ENCODE measurements at regions not wholly inside any gene's neighbourhood (a gene's known extent, or its start where the extent isn't known, plus 50 kb on each side); places are given as distances from the start of the nearest gene placed in this dataset.

DNA sequence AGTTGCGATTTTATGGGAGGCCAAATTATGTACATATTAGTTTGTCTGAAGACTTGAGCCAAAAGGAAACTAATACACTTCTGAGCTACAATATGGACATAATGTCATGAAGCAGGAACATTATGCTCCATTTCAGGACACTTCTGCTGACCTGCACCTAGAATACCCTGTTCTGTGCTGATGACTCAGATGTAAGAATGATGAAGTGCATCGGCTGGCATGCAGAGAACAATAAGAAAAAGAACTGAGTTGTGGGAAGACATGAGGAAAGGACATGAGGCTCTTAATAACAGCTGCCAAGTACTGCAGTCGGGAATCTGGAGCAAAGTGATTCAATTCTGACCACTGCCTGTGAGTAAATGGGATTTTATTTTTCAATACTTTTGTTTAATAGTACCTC lies 192.9 kb upstream of the VSTM2A start:
- H4K20me1 ChIP-seq (replicated peaks; ENCODE audit: control insufficient read depth, insufficient read depth, low read length), result no peaks in the 10 kb centered on the region
- no peak overlapping the region for H2AFZ ChIP-seq (ENCODE audit: low read depth, low read length)
- BruUV-seq (replicated peaks), result no TSS peak
- ChIA-PET CTCF (ENCODE audit: low intra/inter-chr PET ratio) (no interaction called here), POLR2A (no interaction called here)
- 0% methylated on average over 3 of the region's 3 CpGs for WGBS (ENCODE audit: insufficient coverage, low coverage, missing lambda C conversion rate)
- TF ChIP-seq CCAR2 (IDR thresholded peaks at IDR 0.05; ENCODE audit: low read depth, low read length), result no peak
- no peak for TF ChIP-seq KLF13 (tag; IDR thresholded peaks at IDR 0.05; ENCODE audit: borderline replicate concordance, low read depth)
- TF ChIP-seq THAP7 (CRISPR knock-in tag; IDR thresholded peaks at IDR 0.05), result no peak
- no peak for TF ChIP-seq SREBF1 (IDR thresholded peaks at IDR 0.05; ENCODE audit: borderline replicate concordance, low read depth, low read length)
- TF ChIP-seq MYBL2 (IDR thresholded peaks at IDR 0.05; ENCODE audit: low read depth), result no peak
- no peak for TF ChIP-seq MYBL2 (CRISPR knock-in tag; IDR thresholded peaks at IDR 0.05; ENCODE audit: borderline replicate concordance)
- TF ChIP-seq ZNF778 (CRISPR knock-in tag; IDR thresholded peaks at IDR 0.05), result no peak
- no peak for TF ChIP-seq NFYB (IDR thresholded peaks at IDR 0.05; ENCODE audit: extremely low read depth, insufficient read length)
- no peaks in the 10 kb centered on the region for H3K4me1 ChIP-seq (replicated peaks in 1 of 2; ENCODE audit: control insufficient read depth in 2 of 2, insufficient read depth in 2 of 2, low read length in 2 of 2)
- no peak overlapping the region for H3K9ac ChIP-seq (ENCODE audit: insufficient read depth in 1 of 2, low read depth in 2 of 2, low read length in 2 of 2)
- no peaks in the 10 kb centered on the region; the same call in 1 of the 2 replicates for H3K9me3 ChIP-seq (replicated peaks; ENCODE audit: control insufficient read depth, insufficient read depth, low read depth, low read length)
- no peaks in the 10 kb centered on the region for H3K36me3 ChIP-seq (ENCODE audit: control insufficient read depth, insufficient read depth, low read length)
- H3K9me1 ChIP-seq (ENCODE audit: control insufficient read depth, insufficient read depth, low read length), result no peaks in the 10 kb centered on the region
- intact Hi-C loops (cut with micrococcal nuclease) (no loop called here), in situ Hi-C loops (cut with MboI) (no loop called here)
- no peak overlapping the region for H3K27ac ChIP-seq (ENCODE audit: extremely low read depth, low read depth, low read length)
- H3K79me2 ChIP-seq (ENCODE audit: control insufficient read depth, insufficient read depth, low read length), result no peaks in the 10 kb centered on the region
- H3K27me3 ChIP-seq (ENCODE audit: control insufficient read depth in 2 of 2, insufficient read depth in 2 of 2, low read length in 2 of 2), result no peaks in the 10 kb centered on the region
- no peak overlapping the region for H3K4me3 ChIP-seq
- H3K4me2 ChIP-seq (ENCODE audit: insufficient read depth, low read length), result no peak overlapping the region
- FAIRE-seq (no peak), DNase-seq (ENCODE audit: extremely low read depth in 1 of 4, low spot score in 3 of 4) (no peak), ATAC-seq (no peak)
